ENCODE measurements at regions not wholly inside any gene's neighbourhood (a gene's known extent, or its start where the extent isn't known, plus 50 kb on each side); places are given as distances from the start of the nearest gene placed in this dataset.
"Not testable (repeated sequence)": the region's sequence is repeated elsewhere in the genome, so short reads cannot be mapped to it uniquely, and the experiment has no call there.

DNA sequence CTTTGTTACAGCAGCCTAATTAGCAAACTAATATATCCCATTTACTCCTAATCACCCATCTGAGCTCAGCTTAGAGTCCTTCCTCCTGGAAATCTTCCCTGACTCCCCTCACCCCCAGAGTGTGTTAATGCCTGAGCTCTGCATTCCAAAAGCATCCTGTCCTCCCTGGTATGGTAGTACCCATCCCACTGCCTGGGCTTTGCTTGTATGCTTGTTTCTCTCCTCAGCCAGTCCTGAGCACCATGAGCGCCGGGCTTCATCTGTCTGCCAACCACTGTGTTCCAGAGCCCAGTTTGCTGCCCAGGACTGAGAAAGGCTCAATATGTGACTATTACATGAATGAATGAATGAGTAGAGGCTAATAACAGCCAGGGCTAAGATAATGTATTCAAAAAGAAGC, 272.4 kb downstream of the CDK5RAP2 start:
- H2AFZ ChIP-seq (ENCODE audit: low read depth, low read length): no peak overlapping the region
- no peak overlapping the region for H3K23ac ChIP-seq (ENCODE audit: low read length in 2 of 2)
- DNase-seq: no peak
- H3K4me1 ChIP-seq (ENCODE audit: control insufficient read depth, insufficient read depth, low read depth, low read length): no peaks in the 10 kb centered on the region
- H4K91ac ChIP-seq (ENCODE audit: low read length): no peak overlapping the region
- no peaks in the 10 kb centered on the region for H3K9me3 ChIP-seq (ENCODE audit: control insufficient read depth, low read length)
- H3K4ac ChIP-seq (ENCODE audit: low read depth in 1 of 2, low read length in 2 of 2): no peak overlapping the region
- H2BK15ac ChIP-seq (ENCODE audit: low read depth, poor library complexity, severe bottlenecking): no peak overlapping the region
- no peak overlapping the region for H3K18ac ChIP-seq (ENCODE audit: low read depth in 1 of 2, low read length in 2 of 2)
- H3K4me3 ChIP-seq (ENCODE audit: insufficient read depth in 1 of 2, low read depth in 1 of 2, low read length in 2 of 2): no peak overlapping the region
- WGBS: 100% methylated on average over 2 of the region's 2 CpGs
- H2BK12ac ChIP-seq (ENCODE audit: low read length in 2 of 2): no peak overlapping the region
- H3K4me2 ChIP-seq (ENCODE audit: low read length, poor library complexity, severe bottlenecking): no peak overlapping the region
- no peak overlapping the region for H3K9ac ChIP-seq (ENCODE audit: low read length)
- no peaks in the 10 kb centered on the region for H3K79me1 ChIP-seq (replicated peaks; ENCODE audit: low read length, poor library complexity, severe bottlenecking)
- no peak overlapping the region for H3K14ac ChIP-seq (ENCODE audit: low read length in 2 of 2)
- H2BK120ac ChIP-seq (ENCODE audit: low read depth, low read length): no peak overlapping the region
- H2BK5ac ChIP-seq (ENCODE audit: low read depth, low read length, poor library complexity, severe bottlenecking): no peak overlapping the region
- H3K36me3 ChIP-seq (ENCODE audit: control insufficient read depth in 1 of 2, insufficient read depth in 2 of 2, low read depth in 1 of 2, low read length in 2 of 2): no peaks in the 10 kb centered on the region
- H3K27me3 ChIP-seq (ENCODE audit: control insufficient read depth in 1 of 2, insufficient read depth in 1 of 2, low read length in 2 of 2): peaks cover 10 to 24% of the 10 kb centered on the region in 2 experiments
- H4K8ac ChIP-seq (ENCODE audit: low read length): no peak overlapping the region
- no peak overlapping the region for H3K27ac ChIP-seq (ENCODE audit: low read length, poor library complexity, severe bottlenecking)
- no peak overlapping the region for H2AK5ac ChIP-seq (ENCODE audit: low read length, severe bottlenecking)

GRCh38 chr9:120306561-120306960, 273.4 kb downstream of the CDK5RAP2 start:
- H3K27ac ChIP-seq (ENCODE audit: low read length, poor library complexity, severe bottlenecking): no peak overlapping the region
- H2AK5ac ChIP-seq (ENCODE audit: low read length, severe bottlenecking): no peak overlapping the region
- H2BK120ac ChIP-seq (ENCODE audit: low read depth, low read length): no peak overlapping the region
- H2BK5ac ChIP-seq (ENCODE audit: low read depth, low read length, poor library complexity, severe bottlenecking): no peak overlapping the region
- no peak overlapping the region for H3K18ac ChIP-seq (ENCODE audit: low read depth in 1 of 2, low read length in 2 of 2)
- no peaks in the 10 kb centered on the region for H3K79me1 ChIP-seq (replicated peaks; ENCODE audit: low read length, poor library complexity, severe bottlenecking)
- no peak overlapping the region for H2AFZ ChIP-seq (ENCODE audit: low read depth, low read length)
- H4K8ac ChIP-seq (ENCODE audit: low read length): no peak overlapping the region
- H3K36me3 ChIP-seq (ENCODE audit: control insufficient read depth in 1 of 2, insufficient read depth in 2 of 2, low read depth in 1 of 2, low read length in 2 of 2): no peaks in the 10 kb centered on the region
- H3K4me2 ChIP-seq (ENCODE audit: low read length, poor library complexity, severe bottlenecking): no peak overlapping the region
- H3K4me1 ChIP-seq (ENCODE audit: control insufficient read depth, insufficient read depth, low read depth, low read length): no peaks in the 10 kb centered on the region
- H3K9me3 ChIP-seq (ENCODE audit: control insufficient read depth, low read length): no peaks in the 10 kb centered on the region
- H3K4ac ChIP-seq (ENCODE audit: low read depth in 1 of 2, low read length in 2 of 2): no peak overlapping the region
- H2BK12ac ChIP-seq (ENCODE audit: low read length in 2 of 2): no peak overlapping the region
- 85% methylated on average over 3 of the region's 3 CpGs for WGBS
- H3K9ac ChIP-seq (ENCODE audit: low read length): no peak overlapping the region
- no peak overlapping the region for H3K23ac ChIP-seq (ENCODE audit: low read length in 2 of 2)
- H3K14ac ChIP-seq (ENCODE audit: low read length in 2 of 2): no peak overlapping the region
- H3K4me3 ChIP-seq (ENCODE audit: insufficient read depth in 1 of 2, low read depth in 1 of 2, low read length in 2 of 2): no peak overlapping the region
- no peak overlapping the region for H2BK15ac ChIP-seq (ENCODE audit: low read depth, poor library complexity, severe bottlenecking)
- peaks cover 10 to 24% of the 10 kb centered on the region in 2 experiments for H3K27me3 ChIP-seq (ENCODE audit: control insufficient read depth in 1 of 2, insufficient read depth in 1 of 2, low read length in 2 of 2)
- DNase-seq: no peak
- H4K91ac ChIP-seq (ENCODE audit: low read length): no peak overlapping the region

DNA sequence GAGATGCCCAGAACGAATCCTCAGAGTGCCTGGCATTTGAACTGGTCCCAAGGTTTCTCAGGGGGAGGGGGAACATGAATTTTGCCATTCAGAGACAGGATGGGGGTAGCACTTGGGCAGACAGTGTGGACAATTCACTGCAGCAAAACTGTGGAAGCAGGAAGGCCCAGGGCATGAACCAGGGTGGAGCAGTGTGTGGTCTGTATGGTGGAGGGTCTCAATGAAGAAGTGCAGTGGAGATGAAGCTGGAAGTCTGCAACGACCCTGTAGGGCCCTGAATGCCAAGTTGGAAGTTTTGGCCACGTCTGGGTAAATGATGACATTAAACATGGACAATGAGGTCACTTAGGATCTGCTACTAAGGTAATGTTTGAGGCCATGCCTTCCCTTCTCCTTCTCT, 273.9 kb downstream of the CDK5RAP2 start:
- H3K4me3 ChIP-seq (ENCODE audit: insufficient read depth in 1 of 2, low read depth in 1 of 2, low read length in 2 of 2): no peak overlapping the region
- WGBS: 34% methylated on average over 3 of the region's 3 CpGs
- H3K4ac ChIP-seq (ENCODE audit: low read depth in 1 of 2, low read length in 2 of 2): no peak overlapping the region
- H3K27ac ChIP-seq (ENCODE audit: low read length, poor library complexity, severe bottlenecking): no peak overlapping the region
- H3K4me2 ChIP-seq (ENCODE audit: low read length, poor library complexity, severe bottlenecking): no peak overlapping the region
- no peak overlapping the region for H2AK5ac ChIP-seq (ENCODE audit: low read length, severe bottlenecking)
- peaks cover 10 to 24% of the 10 kb centered on the region in 2 experiments for H3K27me3 ChIP-seq (ENCODE audit: control insufficient read depth in 1 of 2, insufficient read depth in 1 of 2, low read length in 2 of 2)
- DNase-seq: no peak
- no peak overlapping the region for H4K8ac ChIP-seq (ENCODE audit: low read length)
- H3K79me1 ChIP-seq (replicated peaks; ENCODE audit: low read length, poor library complexity, severe bottlenecking): no peaks in the 10 kb centered on the region
- H3K36me3 ChIP-seq (ENCODE audit: control insufficient read depth in 1 of 2, insufficient read depth in 2 of 2, low read depth in 1 of 2, low read length in 2 of 2): no peaks in the 10 kb centered on the region
- H3K23ac ChIP-seq (ENCODE audit: low read length in 2 of 2): no peak overlapping the region
- no peak overlapping the region for H2BK12ac ChIP-seq (ENCODE audit: low read length in 2 of 2)
- no peak overlapping the region for H3K9ac ChIP-seq (ENCODE audit: low read length)
- H2BK120ac ChIP-seq (ENCODE audit: low read depth, low read length): no peak overlapping the region
- H4K91ac ChIP-seq (ENCODE audit: low read length): no peak overlapping the region
- no peaks in the 10 kb centered on the region for H3K4me1 ChIP-seq (ENCODE audit: control insufficient read depth, insufficient read depth, low read depth, low read length)
- no peak overlapping the region for H2BK5ac ChIP-seq (ENCODE audit: low read depth, low read length, poor library complexity, severe bottlenecking)
- no peak overlapping the region for H2AFZ ChIP-seq (ENCODE audit: low read depth, low read length)
- no peak overlapping the region for H3K18ac ChIP-seq (ENCODE audit: low read depth in 1 of 2, low read length in 2 of 2)
- no peak overlapping the region for H3K14ac ChIP-seq (ENCODE audit: low read length in 2 of 2)
- no peaks in the 10 kb centered on the region for H3K9me3 ChIP-seq (ENCODE audit: control insufficient read depth, low read length)
- H2BK15ac ChIP-seq (ENCODE audit: low read depth, poor library complexity, severe bottlenecking): no peak overlapping the region

DNA sequence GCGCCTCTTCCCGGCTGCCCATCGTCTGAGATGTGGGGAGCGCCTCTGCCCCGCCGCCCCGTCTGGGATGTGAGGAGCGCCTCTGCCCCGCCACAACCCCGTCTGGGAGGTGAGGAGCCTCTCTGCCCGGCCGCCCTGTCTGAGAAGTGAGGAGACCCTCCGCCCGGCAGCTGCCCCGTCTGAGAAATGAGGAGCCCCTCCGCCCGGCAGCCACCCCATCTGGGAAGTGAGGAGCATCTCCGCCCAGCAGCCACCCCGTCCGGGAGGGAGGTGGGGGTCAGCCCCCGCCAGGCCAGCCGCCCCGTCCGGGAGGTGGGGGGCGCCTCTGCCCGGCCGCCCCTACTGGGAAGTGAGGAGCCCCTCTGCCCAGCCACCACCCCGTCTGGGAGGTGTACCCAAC, 275.1 kb downstream of the CDK5RAP2 start:
- not testable (repeated sequence) for H3K4me2 ChIP-seq (ENCODE audit: low read length, poor library complexity, severe bottlenecking); H3K23ac ChIP-seq (ENCODE audit: low read length in 2 of 2); H2AK5ac ChIP-seq (ENCODE audit: low read length, severe bottlenecking); H2BK120ac ChIP-seq (ENCODE audit: low read depth, low read length); DNase-seq; H2AFZ ChIP-seq (ENCODE audit: low read depth, low read length); H2BK5ac ChIP-seq (ENCODE audit: low read depth, low read length, poor library complexity, severe bottlenecking); H3K18ac ChIP-seq (ENCODE audit: low read depth in 1 of 2, low read length in 2 of 2); H3K9me3 ChIP-seq (ENCODE audit: control insufficient read depth, low read length); H3K4me3 ChIP-seq (ENCODE audit: insufficient read depth in 1 of 2, low read depth in 1 of 2, low read length in 2 of 2); H3K79me1 ChIP-seq (replicated peaks; ENCODE audit: low read length, poor library complexity, severe bottlenecking); H3K36me3 ChIP-seq (ENCODE audit: control insufficient read depth in 1 of 2, insufficient read depth in 2 of 2, low read depth in 1 of 2, low read length in 2 of 2); H3K14ac ChIP-seq (ENCODE audit: low read length in 2 of 2); H3K4me1 ChIP-seq (ENCODE audit: control insufficient read depth, insufficient read depth, low read depth, low read length); H2BK12ac ChIP-seq (ENCODE audit: low read length in 2 of 2); H3K27ac ChIP-seq (ENCODE audit: low read length, poor library complexity, severe bottlenecking); H3K4ac ChIP-seq (ENCODE audit: low read depth in 1 of 2, low read length in 2 of 2); H2BK15ac ChIP-seq (ENCODE audit: low read depth, poor library complexity, severe bottlenecking); H3K9ac ChIP-seq (ENCODE audit: low read length); H4K8ac ChIP-seq (ENCODE audit: low read length); H4K91ac ChIP-seq (ENCODE audit: low read length)
- H3K27me3 ChIP-seq (ENCODE audit: control insufficient read depth in 1 of 2, insufficient read depth in 1 of 2, low read length in 2 of 2): peaks cover 10 to 24% of the 10 kb centered on the region in 2 experiments
- WGBS: 92% methylated on average over 16 of the region's 28 CpGs

Measured in mesenchymal stem cell (in vitro differentiated cells and primary cell).